GM08714 (cell line): ENCODE measurements at regions not wholly inside any gene's neighbourhood (a gene's known extent, or its start where the extent isn't known, plus 50 kb on each side); places are given as distances from the start of the nearest gene placed in this dataset.
"Not testable (repeated sequence)": the region's sequence is repeated elsewhere in the genome, so short reads cannot be mapped to it uniquely, and the experiment has no call there.

Experiments used
- H3K4me3 ChIP-seq: fragments of 200-500 bp; sonication (Bioruptor generic); 2 replicates; pipeline ENCODE4 v1.5.1; 2014; ENCODE audit warnings: mild to moderate bottlenecking, low read length, inconsistent platforms
- ZNF274 ChIP-seq: IDR thresholded peaks from 2 replicates; pipeline ENCODE4 v1.6.1; 2012; ENCODE audit warnings: mild to moderate bottlenecking, low read depth, low read length

GRCh38 chr4:26176598-26177149 lies 144.1 kb upstream of the RBPJ start:
- no peak for TF ChIP-seq ZNF274
- H3K4me3 ChIP-seq, result no peak overlapping the region

DNA sequence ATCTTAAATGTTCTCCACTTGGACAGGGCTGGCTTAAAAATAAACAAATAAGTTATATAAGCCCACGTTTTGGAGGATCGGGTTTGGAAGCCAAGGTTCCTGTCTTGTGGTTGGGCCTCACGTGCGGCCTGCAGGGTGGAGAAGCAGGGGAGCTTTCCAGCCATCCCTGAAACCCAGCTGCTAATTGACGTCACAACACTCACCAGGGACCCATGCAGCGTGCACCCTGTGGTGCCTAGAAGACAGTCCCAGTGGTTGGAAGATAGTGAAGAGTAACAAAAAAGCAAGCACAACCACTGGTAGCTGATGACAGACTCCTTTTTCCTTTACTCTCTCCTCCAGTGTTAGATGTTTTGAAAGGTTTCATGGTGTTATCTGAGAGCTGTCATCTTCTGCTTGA lies 142.0 kb upstream of the RBPJ start:
- no peak for TF ChIP-seq ZNF274
- no peak overlapping the region for H3K4me3 ChIP-seq

DNA sequence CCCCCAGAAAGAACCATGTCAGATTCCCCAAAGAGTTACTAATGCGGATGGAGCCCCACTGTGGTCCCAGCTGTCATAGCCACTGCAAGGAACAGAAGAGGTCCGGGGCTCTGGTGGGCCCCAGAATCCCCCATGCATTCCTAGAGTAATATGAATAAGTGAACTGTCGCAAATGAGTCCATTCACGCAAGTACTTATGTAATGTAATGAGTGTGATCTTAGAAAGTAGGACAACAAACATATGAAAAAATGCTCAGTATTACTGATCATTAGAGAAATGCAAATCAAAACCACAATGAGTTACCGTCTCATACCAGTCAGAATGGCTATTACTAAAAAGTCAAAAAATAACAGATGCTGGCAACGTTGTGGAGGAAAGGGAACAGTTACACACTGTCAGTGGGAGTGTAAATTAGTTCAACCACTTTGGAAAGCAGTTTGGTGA lies 141.5 kb upstream of the RBPJ start:
- no peak overlapping the region for H3K4me3 ChIP-seq
- no peak for TF ChIP-seq ZNF274

- no peak overlapping the region for H3K4me3 ChIP-seq
- no peak for TF ChIP-seq ZNF274
Measured at GRCh38 chr4:26181616-26182015, 139.2 kb upstream of the RBPJ start.

- no peak overlapping the region for H3K4me3 ChIP-seq
- no peak for TF ChIP-seq ZNF274
Measured at GRCh38 chr4:26183017-26183416, 137.8 kb upstream of the RBPJ start.

GRCh38 chr4:26185436-26185835 lies 135.4 kb upstream of the RBPJ start:
- no peak for TF ChIP-seq ZNF274
- H3K4me3 ChIP-seq, result no peak overlapping the region

GRCh38 chr4:26191353-26191752 lies 129.5 kb upstream of the RBPJ start:
- H3K4me3 ChIP-seq, result no peak overlapping the region
- TF ChIP-seq ZNF274, result no peak

DNA sequence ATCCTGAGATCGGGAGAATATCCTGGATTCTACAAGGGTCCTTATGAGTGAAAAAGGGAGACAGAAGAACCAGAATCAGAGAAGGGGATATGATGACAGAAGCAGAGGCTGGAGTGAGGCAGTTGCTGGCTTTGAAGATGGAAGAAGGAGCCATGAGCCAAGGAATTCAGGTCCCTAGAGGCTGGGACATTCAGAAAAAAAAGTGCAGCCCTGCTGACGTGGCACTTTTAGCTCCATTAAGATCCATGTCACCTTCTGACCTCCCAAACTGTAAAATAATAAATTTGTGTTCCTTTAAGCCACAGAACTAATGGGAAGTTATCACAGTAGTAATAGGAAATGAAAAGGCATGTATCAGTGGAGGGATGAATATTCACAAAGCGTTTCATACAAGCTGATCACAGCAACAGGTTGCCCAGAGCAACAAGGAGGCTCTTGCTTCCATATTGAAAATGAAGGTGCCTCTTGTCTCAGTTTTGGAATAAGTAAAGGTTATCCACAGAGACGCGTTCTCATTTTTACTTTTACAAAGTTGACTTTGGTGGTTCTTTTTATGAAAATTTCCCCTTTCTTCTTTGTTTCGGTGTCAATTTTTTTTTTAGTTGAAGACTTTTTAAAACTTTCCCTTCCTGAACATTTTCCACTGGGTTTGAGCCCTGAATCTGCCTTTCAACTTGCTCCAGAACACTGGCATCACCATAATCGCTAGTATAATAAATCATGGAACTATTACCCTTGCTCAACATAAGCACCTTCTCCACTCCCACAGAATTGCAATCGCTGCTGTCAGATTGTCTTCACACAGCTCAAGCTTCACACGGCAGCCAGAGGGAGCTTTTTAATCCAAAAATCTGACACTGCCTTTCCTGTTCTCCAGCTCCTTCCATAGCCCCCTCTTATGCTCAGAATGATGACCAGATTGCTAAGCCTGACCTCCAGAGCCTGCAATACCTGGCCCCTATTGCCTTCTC lies 127.6 kb upstream of the RBPJ start:
- TF ChIP-seq ZNF274, result no peak
- no peak overlapping the region for H3K4me3 ChIP-seq

GRCh38 chr4:26194764-26195163 lies 126.0 kb upstream of the RBPJ start:
- TF ChIP-seq ZNF274, result no peak
- no peak overlapping the region for H3K4me3 ChIP-seq

- TF ChIP-seq ZNF274, result no peak
- no peak overlapping the region for H3K4me3 ChIP-seq
Measured at GRCh38 chr4:26196567-26196966, 124.2 kb upstream of the RBPJ start.

GRCh38 chr4:26197018-26197779 lies 123.6 kb upstream of the RBPJ start:
- no peak overlapping the region; the same call in 1 of the 2 replicates for H3K4me3 ChIP-seq
- TF ChIP-seq ZNF274, result no peak

GRCh38 chr4:26198931-26199330 lies 121.9 kb upstream of the RBPJ start:
- H3K4me3 ChIP-seq, result not testable (repeated sequence)

DNA sequence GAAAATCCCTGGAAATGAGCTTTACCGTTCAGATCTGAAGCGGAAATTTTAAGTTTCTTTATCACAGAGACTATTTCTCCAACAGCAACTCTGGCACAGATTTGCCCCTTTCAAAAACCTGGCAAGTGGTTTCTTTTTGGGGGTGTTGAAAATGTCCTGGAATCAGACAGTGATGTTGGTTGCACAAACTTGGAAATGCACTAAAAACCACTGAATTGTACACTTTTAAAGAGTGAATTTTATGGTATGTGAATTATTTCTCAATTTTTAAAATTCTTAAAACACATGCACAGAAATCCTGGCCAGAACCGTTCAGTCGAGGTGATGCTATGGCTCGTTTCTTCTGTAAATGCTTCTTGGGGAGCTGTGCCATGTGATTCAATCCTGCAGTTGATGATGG lies 121.2 kb upstream of the RBPJ start:
- H3K4me3 ChIP-seq, result no peak overlapping the region
- no peak for TF ChIP-seq ZNF274

DNA sequence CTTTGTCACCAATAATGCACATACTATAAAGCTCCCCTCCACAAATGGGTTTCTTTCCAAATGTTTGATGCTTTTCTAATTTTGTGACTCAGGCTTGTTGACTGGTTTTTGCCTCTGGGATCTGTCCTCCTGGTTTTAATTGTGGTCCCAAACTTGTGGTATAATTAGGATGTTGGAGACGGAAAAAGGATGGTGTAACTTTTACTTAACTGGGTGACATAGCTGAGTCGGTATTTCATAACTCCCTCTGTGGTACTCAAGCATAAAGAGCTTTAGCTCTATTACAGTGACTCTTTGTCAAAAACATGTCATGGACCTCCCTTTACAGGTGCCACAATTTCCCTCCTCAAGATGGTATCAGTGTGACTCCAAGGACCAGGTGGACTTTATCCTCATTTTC lies 119.7 kb upstream of the RBPJ start:
- H3K4me3 ChIP-seq, result no peak overlapping the region
- no peak for TF ChIP-seq ZNF274

- no peak for TF ChIP-seq ZNF274
Measured at GRCh38 chr4:26204249-26204825, 116.5 kb upstream of the RBPJ start.

More at GRCh38 chr4:26204249-26204825, 116.5 kb upstream of the RBPJ start:
- H3K4me3 ChIP-seq, result no peak overlapping the region
